ENCODE measurements at regions not wholly inside any gene's neighbourhood (a gene's known extent, or its start where the extent isn't known, plus 50 kb on each side); places are given as distances from the start of the nearest gene placed in this dataset.

- no peak for TF ChIP-seq EZH2 (IDR thresholded peaks at IDR 0.05; ENCODE audit: low read length)
- TF ChIP-seq, protein P1, sequence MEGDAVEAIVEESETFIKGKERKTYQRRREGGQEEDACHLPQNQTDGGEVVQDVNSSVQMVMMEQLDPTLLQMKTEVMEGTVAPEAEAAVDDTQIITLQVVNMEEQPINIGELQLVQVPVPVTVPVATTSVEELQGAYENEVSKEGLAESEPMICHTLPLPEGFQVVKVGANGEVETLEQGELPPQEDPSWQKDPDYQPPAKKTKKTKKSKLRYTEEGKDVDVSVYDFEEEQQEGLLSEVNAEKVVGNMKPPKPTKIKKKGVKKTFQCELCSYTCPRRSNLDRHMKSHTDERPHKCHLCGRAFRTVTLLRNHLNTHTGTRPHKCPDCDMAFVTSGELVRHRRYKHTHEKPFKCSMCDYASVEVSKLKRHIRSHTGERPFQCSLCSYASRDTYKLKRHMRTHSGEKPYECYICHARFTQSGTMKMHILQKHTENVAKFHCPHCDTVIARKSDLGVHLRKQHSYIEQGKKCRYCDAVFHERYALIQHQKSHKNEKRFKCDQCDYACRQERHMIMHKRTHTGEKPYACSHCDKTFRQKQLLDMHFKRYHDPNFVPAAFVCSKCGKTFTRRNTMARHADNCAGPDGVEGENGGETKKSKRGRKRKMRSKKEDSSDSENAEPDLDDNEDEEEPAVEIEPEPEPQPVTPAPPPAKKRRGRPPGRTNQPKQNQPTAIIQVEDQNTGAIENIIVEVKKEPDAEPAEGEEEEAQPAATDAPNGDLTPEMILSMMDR (optimal IDR thresholded peaks at IDR 0.05 in 1 of 3, IDR thresholded peaks at IDR 0.05 in 1 of 3, conservative IDR thresholded peaks at IDR 0.05 in 1 of 3; ENCODE audit: extremely low read depth in 1 of 3, insufficient read depth in 2 of 3, low read length in 3 of 3): no peak
Measured at GRCh38 chr6:48809700-48810099, 653.4 kb downstream of the MMUT start.

Data from keratinocyte (primary cell).